NB4 (cell line): ENCODE measurements at regions not wholly inside any gene's neighbourhood (a gene's known extent, or its start where the extent isn't known, plus 50 kb on each side); places are given as distances from the start of the nearest gene placed in this dataset.

ENCODE experiments used
- POLR2A ChIP-seq: IDR thresholded peaks from 2 replicates; pipeline ENCODE4 v1.6.1; 2011; ENCODE audit warnings: mild to moderate bottlenecking; ENCODE audit not compliant: insufficient read length; ENCODE audit errors: extremely low read depth
- TF ChIP-seq, protein P1 (sequence below): IDR thresholded peaks from one replicate; pipeline ENCODE4 v1.5.1; 2012; ENCODE audit warnings: low read depth, low read length

DNA sequence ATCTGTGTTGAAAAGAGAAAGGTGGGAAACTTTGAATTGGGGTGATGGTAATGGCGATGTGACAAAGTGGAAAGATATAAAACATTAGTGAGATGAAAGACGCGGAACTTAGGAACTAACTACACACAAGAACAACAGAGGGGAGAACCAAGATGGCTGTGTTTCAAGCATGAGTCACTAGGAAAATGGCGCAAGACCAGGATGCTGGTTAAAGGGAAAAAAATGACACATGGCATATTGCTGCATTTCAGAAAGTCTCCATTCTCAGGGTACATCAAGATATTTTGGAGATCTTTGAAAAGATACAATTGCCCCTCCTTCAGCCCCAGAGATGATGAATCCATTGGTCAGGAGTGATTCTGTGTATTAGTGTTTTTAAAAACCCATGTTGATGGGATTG lies 164.4 kb downstream of the FBXO8 start:
- TF ChIP-seq, protein P1, sequence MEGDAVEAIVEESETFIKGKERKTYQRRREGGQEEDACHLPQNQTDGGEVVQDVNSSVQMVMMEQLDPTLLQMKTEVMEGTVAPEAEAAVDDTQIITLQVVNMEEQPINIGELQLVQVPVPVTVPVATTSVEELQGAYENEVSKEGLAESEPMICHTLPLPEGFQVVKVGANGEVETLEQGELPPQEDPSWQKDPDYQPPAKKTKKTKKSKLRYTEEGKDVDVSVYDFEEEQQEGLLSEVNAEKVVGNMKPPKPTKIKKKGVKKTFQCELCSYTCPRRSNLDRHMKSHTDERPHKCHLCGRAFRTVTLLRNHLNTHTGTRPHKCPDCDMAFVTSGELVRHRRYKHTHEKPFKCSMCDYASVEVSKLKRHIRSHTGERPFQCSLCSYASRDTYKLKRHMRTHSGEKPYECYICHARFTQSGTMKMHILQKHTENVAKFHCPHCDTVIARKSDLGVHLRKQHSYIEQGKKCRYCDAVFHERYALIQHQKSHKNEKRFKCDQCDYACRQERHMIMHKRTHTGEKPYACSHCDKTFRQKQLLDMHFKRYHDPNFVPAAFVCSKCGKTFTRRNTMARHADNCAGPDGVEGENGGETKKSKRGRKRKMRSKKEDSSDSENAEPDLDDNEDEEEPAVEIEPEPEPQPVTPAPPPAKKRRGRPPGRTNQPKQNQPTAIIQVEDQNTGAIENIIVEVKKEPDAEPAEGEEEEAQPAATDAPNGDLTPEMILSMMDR: no peak
- no peak for TF ChIP-seq POLR2A
